ENCODE measurements at regions not wholly inside any gene's neighbourhood (a gene's known extent, or its start where the extent isn't known, plus 50 kb on each side); places are given as distances from the start of the nearest gene placed in this dataset.

DNA sequence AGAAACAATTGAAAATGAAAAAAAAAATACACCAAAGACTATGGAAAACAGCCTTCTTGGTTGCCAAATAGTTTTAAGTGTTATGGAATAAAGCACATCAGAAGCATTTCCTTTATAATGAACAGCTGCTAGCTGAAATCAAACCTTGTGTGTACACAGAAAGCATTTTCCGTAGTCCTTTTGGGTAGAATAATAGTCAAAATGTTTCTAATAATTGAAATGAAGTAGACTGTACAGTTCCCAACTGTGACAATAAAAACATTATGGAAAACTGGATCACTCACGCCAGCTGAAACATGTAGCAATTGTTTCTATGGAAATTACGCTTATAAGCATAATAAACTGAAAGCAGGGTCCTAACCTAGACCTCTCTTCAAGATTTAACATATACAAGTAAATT, 856.3 kb upstream of the B3GALT2 start (continued):
- TF ChIP-seq SMAD1 (IDR thresholded peaks at IDR 0.05; ENCODE audit: low read depth, partially characterized antibody) (no peak), SUZ12 (IDR thresholded peaks at IDR 0.05; ENCODE audit: unreplicated experiment) (no peak), STAT1 (conservative IDR thresholded peaks at IDR 0.05) (no peak)

DNA sequence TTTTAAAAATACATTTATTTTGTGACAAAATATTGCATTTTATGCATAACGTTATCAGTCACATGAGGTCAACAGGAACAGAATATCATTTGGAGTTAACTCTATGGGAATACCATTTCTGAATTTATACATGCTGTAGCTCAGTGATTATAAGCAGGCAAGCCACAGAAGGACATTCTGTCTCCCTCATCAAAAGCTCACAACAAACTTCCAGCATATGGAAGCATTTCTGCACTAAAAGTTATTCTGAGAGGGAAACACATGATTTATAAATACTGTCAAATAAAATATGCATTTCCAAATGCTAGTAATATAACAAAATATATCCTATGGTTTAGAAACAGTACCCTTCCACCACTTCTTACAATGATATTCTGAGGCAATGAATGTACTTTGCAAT, 854.1 kb upstream of the B3GALT2 start:
- FAIRE-seq (no peak), ATAC-seq (no peak), DNase-seq (ENCODE audit: low read depth, low spot score) (no peak)
- RAD21 ChIA-PET (ENCODE audit: unreplicated experiment), result no interaction called here
- no peaks in the 10 kb centered on the region for H3K27me3 ChIP-seq (replicated peaks in 1 of 2; ENCODE audit: control insufficient read depth in 2 of 2, insufficient read depth in 2 of 2, low read length in 1 of 2)
- SMC1A ChIA-PET (ENCODE audit: uncharacterized antibody, unreplicated experiment), result interaction anchor here (1.4 kb wide), 1 partner anchor 13 kb away, joined by 3 read pairs; no protein-coding TSS in a partner anchor
- no peak overlapping the region for H3K27ac ChIP-seq (ENCODE audit: control insufficient read depth, insufficient read depth)
- H3K4me3 ChIP-seq, result no peak overlapping the region
- no peak overlapping the region for H3K4me2 ChIP-seq (ENCODE audit: control insufficient read depth, insufficient read depth)
- H3K79me2 ChIP-seq (ENCODE audit: control insufficient read depth, insufficient read depth, low read length), result no peaks in the 10 kb centered on the region
- H3K36me3 ChIP-seq (ENCODE audit: control insufficient read depth in 2 of 2, insufficient read depth in 2 of 2, low read length in 1 of 2), result no peaks in the 10 kb centered on the region
- intact Hi-C loops (cut with micrococcal nuclease; ENCODE audit: unreplicated experiment), result no loop called here
- H3K9ac ChIP-seq (ENCODE audit: control insufficient read depth, insufficient read depth, low read length), result no peak overlapping the region
- no peak overlapping the region for H2AFZ ChIP-seq (ENCODE audit: control insufficient read depth, low read depth, low read length)
- H4K20me1 ChIP-seq (ENCODE audit: control insufficient read depth, insufficient read depth), result no peaks in the 10 kb centered on the region
- in situ Hi-C loops (cut with MboI), result no loop called here
- POLR2A ChIA-PET, result no interaction called here
- BruUV-seq (replicated peaks), result no TSS peak
- 0% methylated on average over 1 of the region's 1 CpG for WGBS (ENCODE audit: insufficient coverage, insufficient replicate concordance, low lambda C conversion rate, missing lambda C conversion rate)
- no peaks in the 10 kb centered on the region for H3K9me3 ChIP-seq (replicated peaks; ENCODE audit: control insufficient read depth, insufficient read depth, low read length)
- no peak for TF ChIP-seq SMAD5 (IDR thresholded peaks at IDR 0.05; ENCODE audit: low read depth)
- CTCF ChIA-PET, result no interaction called here
- H3K4me1 ChIP-seq (ENCODE audit: control insufficient read depth, insufficient read depth, low read length), result no peaks in the 10 kb centered on the region

DNA sequence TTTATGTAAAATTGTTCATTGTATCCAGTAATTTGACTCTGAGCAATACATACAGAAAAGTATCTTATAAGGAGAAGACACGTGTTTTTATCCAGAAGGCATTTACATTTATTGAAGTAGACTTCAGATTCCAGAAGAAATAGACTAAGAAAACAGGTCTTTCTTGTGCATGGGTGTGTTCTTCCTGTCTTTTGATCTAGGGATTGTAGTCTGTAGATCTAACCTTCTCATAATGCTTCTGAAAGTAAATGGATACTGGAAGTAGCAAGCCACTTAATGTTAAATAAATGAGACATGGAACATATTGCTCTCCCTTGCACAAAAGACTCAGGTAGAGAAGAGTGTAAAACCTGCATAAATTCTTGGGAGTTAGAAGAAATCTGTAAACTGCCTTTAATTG, 853.2 kb upstream of the B3GALT2 start:
- Histone ChIP-seq H2AFZ (ENCODE audit: control insufficient read depth, low read depth, low read length) (no peak overlapping the region), H3K4me3 (no peak overlapping the region), H3K9ac (ENCODE audit: control insufficient read depth, insufficient read depth, low read length) (no peak overlapping the region), H3K9me3 (replicated peaks; ENCODE audit: control insufficient read depth, insufficient read depth, low read length) (no peaks in the 10 kb centered on the region), H4K20me1 (ENCODE audit: control insufficient read depth, insufficient read depth) (no peaks in the 10 kb centered on the region), H3K36me3 (ENCODE audit: control insufficient read depth in 2 of 2, insufficient read depth in 2 of 2, low read length in 1 of 2) (no peaks in the 10 kb centered on the region), H3K4me2 (ENCODE audit: control insufficient read depth, insufficient read depth) (no peak overlapping the region), H3K4me1 (ENCODE audit: control insufficient read depth, insufficient read depth, low read length) (no peaks in the 10 kb centered on the region), H3K27me3 (replicated peaks in 1 of 2; ENCODE audit: control insufficient read depth in 2 of 2, insufficient read depth in 2 of 2, low read length in 1 of 2) (no peaks in the 10 kb centered on the region), H3K27ac (ENCODE audit: control insufficient read depth, insufficient read depth) (no peak overlapping the region), H3K79me2 (ENCODE audit: control insufficient read depth, insufficient read depth, low read length) (no peaks in the 10 kb centered on the region)
- POLR2A ChIA-PET, result no interaction called here
- intact Hi-C loops (cut with micrococcal nuclease; ENCODE audit: unreplicated experiment), result no loop called here
- TF ChIP-seq, protein P1, sequence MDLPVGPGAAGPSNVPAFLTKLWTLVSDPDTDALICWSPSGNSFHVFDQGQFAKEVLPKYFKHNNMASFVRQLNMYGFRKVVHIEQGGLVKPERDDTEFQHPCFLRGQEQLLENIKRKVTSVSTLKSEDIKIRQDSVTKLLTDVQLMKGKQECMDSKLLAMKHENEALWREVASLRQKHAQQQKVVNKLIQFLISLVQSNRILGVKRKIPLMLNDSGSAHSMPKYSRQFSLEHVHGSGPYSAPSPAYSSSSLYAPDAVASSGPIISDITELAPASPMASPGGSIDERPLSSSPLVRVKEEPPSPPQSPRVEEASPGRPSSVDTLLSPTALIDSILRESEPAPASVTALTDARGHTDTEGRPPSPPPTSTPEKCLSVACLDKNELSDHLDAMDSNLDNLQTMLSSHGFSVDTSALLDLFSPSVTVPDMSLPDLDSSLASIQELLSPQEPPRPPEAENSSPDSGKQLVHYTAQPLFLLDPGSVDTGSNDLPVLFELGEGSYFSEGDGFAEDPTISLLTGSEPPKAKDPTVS (IDR thresholded peaks at IDR 0.05; ENCODE audit: low read depth, low read length), result no peak
- TF ChIP-seq, protein P2, sequence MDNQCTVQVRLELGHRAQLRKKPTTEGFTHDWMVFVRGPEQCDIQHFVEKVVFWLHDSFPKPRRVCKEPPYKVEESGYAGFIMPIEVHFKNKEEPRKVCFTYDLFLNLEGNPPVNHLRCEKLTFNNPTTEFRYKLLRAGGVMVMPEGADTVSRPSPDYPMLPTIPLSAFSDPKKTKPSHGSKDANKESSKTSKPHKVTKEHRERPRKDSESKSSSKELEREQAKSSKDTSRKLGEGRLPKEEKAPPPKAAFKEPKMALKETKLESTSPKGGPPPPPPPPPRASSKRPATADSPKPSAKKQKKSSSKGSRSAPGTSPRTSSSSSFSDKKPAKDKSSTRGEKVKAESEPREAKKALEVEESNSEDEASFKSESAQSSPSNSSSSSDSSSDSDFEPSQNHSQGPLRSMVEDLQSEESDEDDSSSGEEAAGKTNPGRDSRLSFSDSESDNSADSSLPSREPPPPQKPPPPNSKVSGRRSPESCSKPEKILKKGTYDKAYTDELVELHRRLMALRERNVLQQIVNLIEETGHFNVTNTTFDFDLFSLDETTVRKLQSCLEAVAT (IDR thresholded peaks at IDR 0.05), result no peak
- no peak for TF ChIP-seq ZNF384 (IDR thresholded peaks at IDR 0.05; ENCODE audit: borderline replicate concordance, low read depth, low read length)
- SMC1A ChIA-PET (ENCODE audit: uncharacterized antibody, unreplicated experiment), result no interaction called here
- FAIRE-seq (no peak), DNase-seq (ENCODE audit: low read depth, low spot score) (no peak), ATAC-seq (no peak)
- RAD21 ChIA-PET (ENCODE audit: unreplicated experiment), result no interaction called here
- CTCF ChIA-PET, result no interaction called here
- 0% methylated on average over 1 of the region's 1 CpG for WGBS (ENCODE audit: insufficient coverage, insufficient replicate concordance, low lambda C conversion rate, missing lambda C conversion rate)
- BruUV-seq (replicated peaks), result no TSS peak
- in situ Hi-C loops (cut with MboI), result no loop called here
